Pons (tissue), 1 donor: ENCODE measurements at regions not wholly inside any gene's neighbourhood (a gene's known extent, or its start where the extent isn't known, plus 50 kb on each side); places are given as distances from the start of the nearest gene placed in this dataset.

Experiments
- DNase-seq: peaks from one replicate; pipeline ENCODE4 v3.0.0-alpha.2; 2016; ENCODE audit warnings: low spot score

DNA sequence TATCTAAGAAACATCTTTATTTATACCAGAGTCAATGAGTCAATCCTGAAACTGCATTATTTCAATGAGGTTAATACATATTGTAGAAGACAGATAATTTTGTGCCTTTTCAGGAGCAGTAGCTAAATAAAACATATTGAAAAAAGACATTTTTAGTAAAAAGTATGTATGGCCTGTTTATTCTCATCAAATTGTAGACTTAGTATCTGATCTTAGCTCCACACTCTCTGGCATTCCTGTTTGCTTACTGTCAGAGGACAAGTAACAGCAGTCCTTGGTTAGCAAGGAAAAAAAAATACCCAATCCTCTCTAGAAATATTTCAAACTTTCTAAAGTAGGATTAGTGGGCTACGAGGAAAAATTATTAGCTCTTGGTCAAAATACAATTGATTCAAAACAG lies 50.5 kb upstream of the GUCY1A1 start:
- no peak for DNase-seq

GRCh38 chr4:155615081-155615887 lies 51.4 kb upstream of the GUCY1A1 start:
- peak; percentile 63 for DNase-seq

DNA sequence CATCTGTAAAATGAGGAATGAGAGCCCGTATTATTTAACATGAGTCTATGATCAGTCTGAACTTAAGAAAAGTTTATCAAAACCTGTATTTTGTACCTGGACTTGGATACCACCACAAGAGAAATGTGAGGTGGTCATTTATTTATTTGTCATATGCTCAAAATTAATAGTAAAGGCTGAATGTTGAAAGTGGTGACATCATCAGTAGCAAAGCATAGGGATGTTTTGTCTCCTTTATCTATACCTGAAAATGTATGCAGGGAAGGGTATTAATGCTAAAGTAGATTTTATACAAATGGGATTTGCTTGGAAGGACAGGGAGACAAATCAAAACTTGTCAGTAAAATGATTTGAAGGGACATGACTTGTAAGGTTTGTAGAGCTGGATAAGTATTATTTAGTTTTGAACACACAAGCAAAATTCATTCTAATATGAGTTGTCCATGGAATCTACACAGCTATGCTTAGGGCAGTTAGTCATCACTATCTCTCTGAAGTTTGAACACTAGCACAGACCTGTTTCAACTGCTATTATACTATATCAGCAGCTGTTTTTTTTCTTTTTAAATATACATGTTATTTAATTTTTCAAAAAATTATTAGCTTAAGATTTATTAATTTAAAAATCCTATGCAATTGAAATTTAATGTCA lies 52.4 kb upstream of the GUCY1A1 start:
- no peak for DNase-seq

GRCh38 chr4:155612074-155612473 lies 54.6 kb upstream of the GUCY1A1 start:
- DNase-seq, result no peak

DNA sequence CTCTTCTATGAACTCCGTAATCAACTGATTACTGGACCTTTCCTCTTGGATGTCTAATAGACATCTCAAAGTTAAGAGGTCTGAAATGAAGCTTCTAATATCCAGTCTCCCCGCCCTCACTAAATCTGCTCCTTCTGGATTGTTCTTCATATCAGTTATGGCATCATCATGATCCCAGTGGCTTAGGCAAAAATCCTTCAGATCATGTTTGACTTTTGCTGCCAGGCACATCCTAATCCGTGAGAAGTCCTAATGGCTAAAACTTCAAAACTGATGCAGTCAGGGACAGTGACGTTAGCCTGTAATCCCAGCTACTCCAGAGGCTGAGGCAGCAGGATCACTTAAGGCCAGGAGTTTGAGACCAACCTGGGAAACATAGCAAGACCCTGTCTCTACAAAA lies 55.1 kb upstream of the GUCY1A1 start:
- no peak for DNase-seq

DNA sequence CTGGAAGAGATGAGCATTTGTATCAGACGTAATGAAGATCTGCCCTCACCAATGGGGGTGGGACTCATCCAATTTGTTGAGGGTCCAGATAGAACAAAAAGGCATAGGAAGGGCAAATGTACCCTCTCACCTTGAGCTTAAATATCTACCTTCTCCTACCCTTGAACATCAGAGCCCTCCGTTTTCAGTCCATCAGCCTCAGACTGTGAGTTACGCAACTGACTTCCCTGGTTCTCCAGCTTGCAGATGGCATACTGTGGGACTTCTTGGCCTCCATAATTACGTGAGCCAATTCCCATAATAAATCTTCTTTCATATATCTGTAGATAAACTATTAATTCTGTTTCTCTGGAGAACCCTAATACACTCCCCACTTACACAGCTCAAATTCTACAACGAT lies 56.5 kb upstream of the GUCY1A1 start:
- no peak for DNase-seq

GRCh38 chr4:155609455-155610059 lies 57.1 kb upstream of the GUCY1A1 start:
- DNase-seq, result no peak

DNA sequence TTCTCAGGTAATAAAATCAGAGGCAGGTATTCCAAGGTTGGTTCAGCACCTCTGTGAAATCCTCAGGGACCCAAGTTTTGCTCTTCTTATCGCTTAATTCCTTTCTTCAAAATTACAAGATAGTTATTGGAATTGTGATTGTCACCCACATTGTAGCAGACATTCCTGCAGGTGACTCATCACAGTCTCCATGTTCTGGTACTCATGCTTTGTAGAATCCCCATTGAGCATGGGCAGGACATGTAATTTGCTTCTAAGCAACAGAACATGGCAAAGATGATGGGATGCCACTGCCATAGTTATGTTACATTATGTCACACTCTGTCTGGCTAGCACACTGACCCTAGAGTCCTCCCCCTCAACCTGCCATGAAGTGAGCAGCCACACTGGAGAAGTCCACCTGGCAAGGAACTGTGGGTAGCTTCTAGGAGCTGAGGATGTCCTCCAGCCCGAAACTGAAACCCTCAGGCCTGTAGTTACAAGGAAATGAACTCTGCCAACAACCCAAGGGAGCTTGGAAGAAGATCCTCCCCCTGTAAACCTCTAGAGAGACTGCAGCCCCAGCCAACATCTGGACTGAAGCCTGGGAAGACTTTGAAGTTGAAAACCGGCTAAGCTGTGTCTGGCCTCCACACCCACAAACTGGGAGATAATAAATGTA lies 58.3 kb upstream of the GUCY1A1 start:
- no peak for DNase-seq

- DNase-seq, result no peak
These were observed 59.2 kb upstream of the GUCY1A1 start for GRCh38 chr4:155607481-155607880.

DNA sequence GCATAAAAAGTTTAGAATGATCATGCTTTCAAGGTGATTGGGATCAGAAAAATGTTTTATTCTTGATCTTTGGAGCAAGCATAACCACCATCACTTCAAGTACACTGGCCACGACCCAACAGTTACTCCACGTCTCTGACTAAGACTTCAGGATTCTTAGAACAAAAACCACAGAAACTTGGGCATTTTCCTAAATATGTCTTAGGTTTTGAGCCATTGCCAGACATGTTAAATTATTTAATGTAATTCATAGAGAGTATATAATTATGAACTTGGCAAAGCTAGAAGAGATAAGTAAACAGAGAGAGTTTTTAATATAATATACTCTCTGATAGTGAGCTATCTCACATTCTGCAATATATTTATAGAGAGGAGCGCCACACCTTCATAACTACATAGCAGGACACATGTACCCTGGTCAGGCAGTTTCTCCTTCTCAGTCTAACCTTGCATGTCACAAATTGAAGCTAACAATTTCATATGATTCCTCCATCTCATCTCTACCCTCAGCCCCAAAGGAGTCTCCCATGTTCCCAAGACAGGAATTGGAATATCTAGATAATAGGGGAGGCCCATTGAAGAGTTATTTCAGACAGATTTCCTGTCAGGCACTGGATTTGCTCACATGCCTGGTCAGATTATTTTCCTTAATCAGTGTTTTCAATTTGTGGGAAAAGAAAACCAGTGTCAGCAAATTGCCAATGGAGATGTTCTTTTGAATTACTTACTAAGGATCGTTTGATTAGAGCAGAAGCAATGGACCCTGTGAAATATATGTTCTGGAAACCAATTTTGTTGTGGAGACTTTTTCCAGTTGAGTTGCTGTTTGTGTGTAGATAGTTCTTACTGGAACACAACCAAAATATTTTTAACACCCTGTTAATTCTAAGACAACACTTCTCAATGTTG lies 61.7 kb upstream of the GUCY1A1 start:
- DNase-seq, result no peak

DNA sequence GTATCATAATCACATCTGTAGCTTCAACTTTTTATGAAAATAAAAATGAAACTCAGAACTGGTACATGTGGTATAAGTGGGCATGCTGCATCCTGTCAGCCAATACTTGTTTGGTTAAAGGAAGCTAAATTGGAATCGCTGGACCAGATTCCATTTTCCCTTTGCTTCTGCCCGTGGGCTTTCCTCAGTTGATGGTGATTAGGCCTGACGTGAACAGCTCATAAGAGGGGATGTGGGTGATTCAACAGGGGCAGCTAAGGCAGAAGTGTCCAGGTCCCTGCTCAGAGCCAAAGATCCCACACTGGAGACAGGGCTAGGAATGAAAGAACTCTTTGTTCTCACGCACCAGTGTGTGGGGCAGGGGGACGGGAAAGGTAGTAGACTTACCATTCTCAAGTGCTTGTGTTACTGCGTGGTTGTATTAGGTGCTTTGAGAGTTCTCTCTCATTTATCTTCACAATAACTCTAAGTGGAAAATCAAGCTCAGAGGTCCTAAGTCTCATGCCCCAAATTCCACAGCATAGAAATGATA lies 63.2 kb upstream of the GUCY1A1 start:
- DNase-seq, result no peak

GRCh38 chr4:155602351-155603140 lies 64.1 kb upstream of the GUCY1A1 start:
- DNase-seq, result no peak

DNA sequence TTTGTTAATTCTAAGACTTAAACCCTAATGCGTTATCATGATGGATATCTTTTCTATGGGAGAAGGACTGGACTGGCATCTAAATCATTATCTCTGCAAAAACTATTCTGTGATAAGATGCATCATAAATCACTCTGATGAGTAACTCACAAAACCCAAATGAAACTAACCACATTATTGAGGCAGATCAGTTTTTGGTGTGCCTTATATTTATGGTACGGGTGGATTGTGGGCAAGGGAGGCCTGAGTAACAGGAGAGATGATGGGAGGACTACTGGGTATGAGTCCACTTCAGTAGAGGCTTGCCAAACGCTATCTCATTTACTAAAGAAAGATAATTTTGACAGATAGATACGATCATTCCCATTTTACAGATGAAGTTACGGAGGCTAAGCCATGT lies 66.4 kb upstream of the GUCY1A1 start:
- no peak for DNase-seq

GRCh38 chr4:155599596-155599995 lies 67.1 kb upstream of the GUCY1A1 start:
- DNase-seq, result no peak

DNA sequence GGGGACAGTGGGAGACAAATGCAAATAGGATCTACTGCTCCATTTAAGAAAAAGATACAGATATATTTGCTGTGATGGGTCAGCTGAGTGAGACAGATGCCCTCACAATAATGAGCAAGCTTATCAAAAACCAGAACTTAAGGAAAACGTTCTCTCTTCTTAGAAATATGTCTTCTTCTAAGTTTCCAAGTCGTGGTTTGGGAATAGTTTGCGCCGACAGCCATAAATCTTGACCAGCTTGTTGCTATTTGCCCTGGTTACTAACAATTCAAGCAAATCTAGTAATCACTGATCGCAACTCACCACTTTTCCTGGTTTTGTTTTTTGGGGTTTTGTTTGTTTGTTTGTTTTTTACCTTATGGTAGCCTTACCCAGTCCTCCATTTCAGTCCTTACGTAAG lies 67.6 kb upstream of the GUCY1A1 start:
- DNase-seq, result no peak

GRCh38 chr4:155597933-155598451 lies 68.7 kb upstream of the GUCY1A1 start:
- DNase-seq, result no peak

GRCh38 chr4:155597281-155597680 lies 69.4 kb upstream of the GUCY1A1 start:
- DNase-seq, result no peak

GRCh38 chr4:155593793-155594192 lies 72.9 kb upstream of the GUCY1A1 start:
- DNase-seq, result no peak

DNA sequence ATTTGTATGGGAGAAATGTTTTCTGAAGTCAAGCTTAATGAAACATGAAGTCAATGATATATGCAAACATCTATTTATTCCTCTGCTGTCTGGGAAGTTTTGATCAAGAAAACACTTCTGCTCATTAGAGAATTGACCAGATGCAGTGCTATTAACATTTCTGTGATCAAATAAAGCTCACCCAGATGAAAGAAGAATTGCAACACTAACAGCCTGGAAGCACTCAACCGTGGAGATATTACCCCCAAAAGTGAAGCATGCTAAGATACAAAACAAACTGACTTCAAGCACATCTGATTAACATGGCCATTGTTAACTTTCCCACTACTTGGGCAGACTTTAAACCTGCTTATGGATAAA lies 73.7 kb upstream of the GUCY1A1 start:
- DNase-seq, result no peak

DNA sequence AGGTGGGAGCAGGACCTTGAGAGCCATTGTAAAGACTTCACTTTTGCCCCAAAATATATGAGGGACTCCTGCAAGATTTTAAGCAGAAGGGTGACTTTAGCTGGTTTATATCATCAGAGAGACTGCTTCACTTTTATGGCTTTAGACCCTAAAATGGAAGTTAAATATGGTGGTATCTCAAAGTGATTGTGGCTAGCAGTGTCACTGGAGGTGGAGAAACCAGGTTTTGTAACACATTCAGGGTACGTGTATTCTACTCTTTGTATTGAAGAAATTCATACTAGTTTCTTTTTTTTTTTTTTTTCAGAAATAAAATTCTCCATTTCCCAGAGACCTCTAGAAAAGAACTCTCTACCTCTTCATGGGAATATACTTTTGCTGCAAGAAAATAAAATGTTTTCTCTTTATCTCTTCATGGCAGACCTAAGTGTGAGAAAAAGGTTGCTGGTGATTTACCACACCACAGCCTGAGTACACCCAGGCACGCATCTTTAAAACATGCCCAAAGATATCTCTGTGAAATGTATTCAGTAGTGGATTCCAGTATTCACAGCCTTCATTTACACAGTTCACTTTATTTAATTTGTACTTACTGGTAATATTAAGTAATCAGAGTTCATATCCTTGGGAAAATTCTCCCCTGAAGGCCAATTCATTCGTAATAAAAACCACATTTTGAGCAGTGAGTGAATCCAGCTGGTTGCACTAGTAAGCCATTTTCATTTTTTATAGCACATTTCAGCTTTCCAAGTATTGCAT lies 74.3 kb upstream of the GUCY1A1 start:
- no peak for DNase-seq
